Activated T-cell treated with anti-CD3 and anti-CD28 coated beads, Interleukin-2, amount 50 U/mL, for 72 hours (primary cell): ENCODE measurements at regions not wholly inside any gene's neighbourhood (a gene's known extent, or its start where the extent isn't known, plus 50 kb on each side); places are given as distances from the start of the nearest gene placed in this dataset.

ENCODE experiments used
- ATAC-seq, 2 donors: fragments of 150-1000 bp; cut with Tn5 transposase; replicated peaks in 1 of 2; 2 replicates each; pipeline ENCODE4 v1.10.0; 2021; ENCODE audit warnings: moderate library complexity in 2 of 2, mild to moderate bottlenecking in 1 of 2
- DNase-seq, 2 donors: peaks; one replicate each; pipeline ENCODE4 v3.0.0; 2021 to 2022; ENCODE audit warnings: mixed read lengths in 1 of 2
- H3K27ac Mint-ChIP-seq: one replicate; pipeline ENCODE4 v1.8.0; 2022; ENCODE audit warnings: mild to moderate bottlenecking, moderate library complexity, mixed read lengths
- H3K27me3 Mint-ChIP-seq: one replicate; pipeline ENCODE4 v1.8.0; 2022; ENCODE audit warnings: low read depth, mixed read lengths
- H3K36me3 Mint-ChIP-seq, 2 donors: one replicate each; pipeline ENCODE4 v1.8.0; 2022; ENCODE audit warnings: mixed read lengths in 2 of 2, mild to moderate bottlenecking in 1 of 2; ENCODE audit not compliant: insufficient read depth in 2 of 2
- H3K4me1 Mint-ChIP-seq: one replicate; pipeline ENCODE4 v1.8.0; 2022; ENCODE audit warnings: low read depth, mixed read lengths
- H3K4me3 Mint-ChIP-seq, 2 donors: one replicate each; pipeline ENCODE4 v1.8.0; 2022; ENCODE audit warnings: mild to moderate bottlenecking in 2 of 2, mixed read lengths in 2 of 2, moderate library complexity in 2 of 2
- H3K9me3 Mint-ChIP-seq, 2 donors: one replicate each; pipeline ENCODE4 v1.8.0; 2022; ENCODE audit warnings: mixed read lengths in 2 of 2

- H3K4me1 Mint-ChIP-seq: no peaks in the 10 kb centered on the region
- no peak for DNase-seq
- H3K9me3 Mint-ChIP-seq: no peaks in the 10 kb centered on the region
- no peak overlapping the region for H3K4me3 Mint-ChIP-seq
- H3K27ac Mint-ChIP-seq: no peak overlapping the region
- H3K27me3 Mint-ChIP-seq: no peaks in the 10 kb centered on the region
- H3K36me3 Mint-ChIP-seq: peaks cover 0 to 1% of the 10 kb centered on the region in 2 donors
- no peak for ATAC-seq
Observed at GRCh38 chr12:97745406-97746101, 282.9 kb downstream of the RMST start.

- Mint-ChIP-seq H3K9me3 (no peaks in the 10 kb centered on the region), H3K4me3 (no peak overlapping the region), H3K36me3 (peaks cover 0 to 1% of the 10 kb centered on the region in 2 donors), H3K4me1 (no peaks in the 10 kb centered on the region), H3K27me3 (no peaks in the 10 kb centered on the region), H3K27ac (no peak overlapping the region)
- ATAC-seq (no peak), DNase-seq (no peak)
Observed at GRCh38 chr12:97748298-97748697, 285.7 kb downstream of the RMST start.

GRCh38 chr12:97751704-97752103, 289.1 kb downstream of the RMST start:
- H3K27me3 Mint-ChIP-seq: no peaks in the 10 kb centered on the region
- peaks cover 0 to 1% of the 10 kb centered on the region in 2 donors for H3K36me3 Mint-ChIP-seq
- peaks cover 0 to 2% of the 10 kb centered on the region in 2 donors for H3K9me3 Mint-ChIP-seq
- no peaks in the 10 kb centered on the region for H3K4me1 Mint-ChIP-seq
- H3K27ac Mint-ChIP-seq: no peak overlapping the region
- no peak overlapping the region for H3K4me3 Mint-ChIP-seq
- ATAC-seq: no peak
- no peak for DNase-seq

- H3K27me3 Mint-ChIP-seq: no peaks in the 10 kb centered on the region
- H3K9me3 Mint-ChIP-seq: peaks cover 0 to 2% of the 10 kb centered on the region in 2 donors
- H3K36me3 Mint-ChIP-seq: peaks cover 0 to 1% of the 10 kb centered on the region in 2 donors
- no peak overlapping the region for H3K27ac Mint-ChIP-seq
- no peaks in the 10 kb centered on the region for H3K4me1 Mint-ChIP-seq
- ATAC-seq: no peak
- H3K4me3 Mint-ChIP-seq: no peak overlapping the region
- DNase-seq: no peak
Observed at GRCh38 chr12:97752129-97752528, 289.5 kb downstream of the RMST start.

GRCh38 chr12:97753332-97753731, 290.7 kb downstream of the RMST start:
- Mint-ChIP-seq H3K4me3 (no peak overlapping the region), H3K27me3 (no peaks in the 10 kb centered on the region), H3K4me1 (no peaks in the 10 kb centered on the region), H3K36me3 (no peaks in the 10 kb centered on the region), H3K9me3 (peaks cover 0 to 5% of the 10 kb centered on the region in 2 donors), H3K27ac (no peak overlapping the region)
- ATAC-seq (no peak), DNase-seq (no peak)

GRCh38 chr12:97754306-97754705, 291.7 kb downstream of the RMST start:
- no peak overlapping the region for H3K4me3 Mint-ChIP-seq
- H3K27me3 Mint-ChIP-seq: no peaks in the 10 kb centered on the region
- H3K9me3 Mint-ChIP-seq: peaks cover 0 to 5% of the 10 kb centered on the region in 2 donors
- no peak for DNase-seq
- no peak for ATAC-seq
- H3K36me3 Mint-ChIP-seq: no peaks in the 10 kb centered on the region
- H3K27ac Mint-ChIP-seq: no peak overlapping the region
- H3K4me1 Mint-ChIP-seq: no peaks in the 10 kb centered on the region

GRCh38 chr12:97756066-97756666, 293.6 kb downstream of the RMST start:
- ATAC-seq (no peak), DNase-seq (no peak)
- Mint-ChIP-seq H3K9me3 (peaks cover 0 to 5% of the 10 kb centered on the region in 2 donors), H3K36me3 (no peaks in the 10 kb centered on the region), H3K27me3 (no peaks in the 10 kb centered on the region), H3K4me1 (no peaks in the 10 kb centered on the region), H3K27ac (no peak overlapping the region), H3K4me3 (no peak overlapping the region)

- ATAC-seq (no peak), DNase-seq (no peak)
- H3K9me3 Mint-ChIP-seq: peaks cover 0 to 5% of the 10 kb centered on the region in 2 donors
- no peaks in the 10 kb centered on the region for H3K27me3 Mint-ChIP-seq
- H3K4me1 Mint-ChIP-seq: no peaks in the 10 kb centered on the region
- no peaks in the 10 kb centered on the region for H3K36me3 Mint-ChIP-seq
- no peak overlapping the region for H3K4me3 Mint-ChIP-seq
- no peak overlapping the region for H3K27ac Mint-ChIP-seq
Observed at GRCh38 chr12:97756741-97757140, 294.1 kb downstream of the RMST start.

GRCh38 chr12:97757481-97758193, 295.0 kb downstream of the RMST start:
- Mint-ChIP-seq H3K36me3 (no peaks in the 10 kb centered on the region), H3K4me3 (no peak overlapping the region), H3K27ac (no peak overlapping the region), H3K27me3 (no peaks in the 10 kb centered on the region), H3K9me3 (peaks cover 4 to 8% of the 10 kb centered on the region in 2 donors), H3K4me1 (no peaks in the 10 kb centered on the region)
- DNase-seq (no peak), ATAC-seq (no peak)

GRCh38 chr12:97758194-97758501, 295.5 kb downstream of the RMST start:
- H3K4me3 Mint-ChIP-seq: no peak overlapping the region
- H3K9me3 Mint-ChIP-seq: peaks cover 4 to 8% of the 10 kb centered on the region in 2 donors
- no peak for DNase-seq
- H3K27ac Mint-ChIP-seq: no peak overlapping the region
- H3K27me3 Mint-ChIP-seq: no peaks in the 10 kb centered on the region
- H3K4me1 Mint-ChIP-seq: no peaks in the 10 kb centered on the region
- no peaks in the 10 kb centered on the region for H3K36me3 Mint-ChIP-seq
- ATAC-seq: no peak

- H3K36me3 Mint-ChIP-seq: no peaks in the 10 kb centered on the region
- DNase-seq (no peak), ATAC-seq (no peak)
- no peak overlapping the region for H3K27ac Mint-ChIP-seq
- H3K4me3 Mint-ChIP-seq: no peak overlapping the region
- H3K9me3 Mint-ChIP-seq: peaks cover 4 to 8% of the 10 kb centered on the region in 2 donors
- H3K4me1 Mint-ChIP-seq: no peaks in the 10 kb centered on the region
- no peaks in the 10 kb centered on the region for H3K27me3 Mint-ChIP-seq
Observed at GRCh38 chr12:97758586-97758985, 296.0 kb downstream of the RMST start.

- ATAC-seq: no peak
- Mint-ChIP-seq H3K27me3 (no peaks in the 10 kb centered on the region), H3K36me3 (no peaks in the 10 kb centered on the region), H3K4me3 (no peak overlapping the region), H3K4me1 (no peaks in the 10 kb centered on the region), H3K9me3 (peaks cover 4 to 6% of the 10 kb centered on the region in 2 donors), H3K27ac (no peak overlapping the region)
- DNase-seq: no peak
Observed at GRCh38 chr12:97760601-97761000, 298.0 kb downstream of the RMST start.

GRCh38 chr12:97763113-97763512, 300.5 kb downstream of the RMST start:
- Mint-ChIP-seq H3K36me3 (no peaks in the 10 kb centered on the region), H3K9me3 (peaks cover 3 to 4% of the 10 kb centered on the region in 2 donors), H3K4me1 (no peaks in the 10 kb centered on the region), H3K27me3 (no peaks in the 10 kb centered on the region), H3K27ac (no peak overlapping the region), H3K4me3 (no peak overlapping the region)
- no peak for ATAC-seq
- DNase-seq: no peak
